GM12865 (cell line): ENCODE measurements at regions not wholly inside any gene's neighbourhood (a gene's known extent, or its start where the extent isn't known, plus 50 kb on each side); places are given as distances from the start of the nearest gene placed in this dataset.

Experiments used
- DNase-seq: peaks from one replicate; pipeline ENCODE4 v3.0.0; 2010; ENCODE audit warnings: low read depth
- H3K4me3 ChIP-seq: 2 replicates; pipeline ENCODE4 v1.5.1; 2011; ENCODE audit warnings: mild to moderate bottlenecking, low read depth, low read length, control low read depth
- CTCF ChIP-seq: IDR thresholded peaks from 2 replicates; pipeline ENCODE4 v1.5.1; 2011; ENCODE audit warnings: low read length, control low read depth, low read depth, inconsistent platforms; ENCODE audit not compliant: insufficient read depth; ENCODE audit errors: missing control alignments

- no peak for TF ChIP-seq CTCF
- DNase-seq = no peak
- H3K4me3 ChIP-seq = no peak overlapping the region
Measured at GRCh38 chr10:22875581-22875980, 52.3 kb upstream of the ARMC3 start.

DNA sequence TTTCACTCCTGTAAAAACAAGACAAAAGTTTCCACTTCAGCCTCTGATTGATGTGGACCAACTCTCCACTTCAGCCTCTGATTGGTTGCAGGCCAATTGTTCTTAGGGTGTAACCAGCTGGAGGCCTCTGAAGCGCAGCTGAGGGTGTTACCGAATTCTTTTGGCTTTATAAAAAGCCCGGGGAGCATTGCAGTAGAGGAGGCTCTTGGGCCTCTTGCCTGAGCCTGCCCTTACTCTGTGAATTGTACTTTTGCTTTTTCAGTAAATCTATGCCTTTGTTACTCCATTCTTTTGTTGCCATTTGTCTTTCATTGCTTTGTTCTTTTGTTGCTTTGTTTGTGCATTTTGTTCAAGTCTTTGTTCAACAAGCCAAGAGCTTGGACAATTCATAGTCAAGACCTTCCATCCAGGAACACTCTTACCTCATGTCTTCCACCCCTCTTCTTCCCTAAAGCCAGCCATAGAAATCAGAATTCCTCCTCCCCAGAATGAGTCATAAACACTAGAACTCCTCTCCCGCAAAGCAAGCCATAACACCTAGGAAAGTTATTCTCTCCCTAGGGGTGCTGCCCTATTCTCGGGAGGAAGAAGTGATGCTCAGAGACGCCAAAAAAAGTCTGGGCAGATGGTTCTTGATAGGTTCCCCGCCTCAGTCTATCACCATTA lies 53.5 kb upstream of the ARMC3 start:
- H3K4me3 ChIP-seq = no peak overlapping the region
- no peak for TF ChIP-seq CTCF
- DNase-seq = no peak

- DNase-seq = peak; percentile 29
- no peak for TF ChIP-seq CTCF
- no peak overlapping the region for H3K4me3 ChIP-seq
Measured at GRCh38 chr10:22856444-22857074, 71.3 kb upstream of the ARMC3 start.

DNA sequence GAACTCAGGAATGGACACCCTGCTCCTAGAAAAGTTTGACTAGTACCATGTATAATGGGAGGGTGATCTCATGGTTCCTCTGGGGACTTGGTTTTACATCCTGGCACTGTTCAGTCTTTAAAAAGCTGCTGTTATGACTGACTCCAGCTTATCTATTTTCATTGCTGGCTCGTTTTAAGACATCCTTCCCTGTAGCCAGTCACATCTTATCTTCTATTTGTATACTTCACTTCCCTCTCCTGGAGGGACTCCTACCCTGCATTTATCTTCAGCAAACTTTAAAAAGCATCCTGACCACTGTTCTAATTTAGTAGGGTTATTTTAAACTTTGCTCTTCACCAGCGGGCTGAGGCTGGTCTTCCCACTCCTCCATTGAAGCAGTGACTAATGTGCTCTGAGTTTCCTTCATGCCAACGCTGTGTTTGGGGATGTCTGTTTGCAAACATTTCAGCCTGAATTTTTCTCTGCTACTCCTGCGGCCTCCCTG lies 72.9 kb upstream of the ARMC3 start:
- no peak overlapping the region for H3K4me3 ChIP-seq
- peak; percentile 11 for DNase-seq
- TF ChIP-seq CTCF = no peak

GRCh38 chr10:22853906-22854447 lies 73.9 kb upstream of the ARMC3 start:
- no peak for TF ChIP-seq CTCF
- no peak for DNase-seq
- no peak overlapping the region for H3K4me3 ChIP-seq

DNA sequence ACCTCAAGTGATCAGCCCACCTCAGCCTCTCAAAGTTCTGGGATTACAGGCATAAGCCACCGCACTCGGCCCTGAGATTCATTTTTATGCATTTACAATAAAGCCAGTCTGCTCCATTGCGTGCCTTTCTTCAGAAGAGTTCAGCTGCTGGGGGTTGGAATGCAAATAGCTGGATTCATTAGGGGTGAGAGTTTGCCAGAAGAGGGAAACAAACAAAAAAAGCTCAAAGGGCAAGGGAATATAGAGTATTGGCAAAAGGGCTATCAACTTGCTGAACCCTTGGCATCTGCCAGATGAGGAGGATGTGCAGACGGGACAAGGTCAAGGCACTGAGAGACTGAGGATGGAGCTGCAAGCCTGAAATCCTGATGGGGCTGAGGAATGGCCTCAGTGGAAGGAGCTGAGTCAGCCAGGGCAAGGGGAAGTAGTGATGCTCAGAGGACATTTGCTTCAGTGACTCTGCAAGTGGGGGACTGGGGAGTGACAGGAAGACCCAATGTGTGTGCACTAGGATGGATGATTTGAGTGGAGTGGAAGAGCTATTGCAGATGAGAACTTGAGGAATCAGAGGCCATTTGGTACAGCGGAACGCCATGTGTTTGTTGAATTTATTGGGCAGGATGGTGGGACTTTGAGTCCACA lies 75.0 kb upstream of the ARMC3 start:
- DNase-seq = no peak
- no peak overlapping the region for H3K4me3 ChIP-seq
- TF ChIP-seq CTCF = no peak

DNA sequence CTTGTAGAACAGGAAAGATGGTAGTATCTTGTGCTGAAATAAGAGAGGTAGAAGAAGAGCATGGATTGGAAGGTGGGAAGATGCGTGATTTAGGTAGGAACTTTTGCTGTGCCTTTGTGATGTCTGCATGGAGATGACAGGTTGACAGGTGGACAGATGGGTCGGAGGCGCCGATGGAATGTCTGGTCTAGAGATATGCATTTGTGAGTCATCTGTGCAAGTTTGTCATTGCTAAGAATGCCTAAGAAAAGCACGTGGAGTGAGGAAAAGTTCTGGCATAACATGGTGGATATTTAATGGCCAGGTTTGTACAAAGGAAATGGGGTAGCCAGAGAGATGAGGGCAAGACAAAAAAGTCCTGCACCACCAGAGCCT lies 76.0 kb upstream of the ARMC3 start:
- H3K4me3 ChIP-seq = no peak overlapping the region
- no peak for TF ChIP-seq CTCF
- DNase-seq = no peak
